GM19193 (cell line): ENCODE measurements at regions not wholly inside any gene's neighbourhood (a gene's known extent, or its start where the extent isn't known, plus 50 kb on each side); places are given as distances from the start of the nearest gene placed in this dataset.

Source experiments
- POLR2A ChIP-seq: IDR thresholded peaks from 4 replicates; pipeline ENCODE4 v1.6.1; 2011; ENCODE audit not compliant: insufficient read depth, insufficient read length; ENCODE audit errors: extremely low read depth

GRCh38 chr1:208511242-208511860 is 267.2 kb upstream of the PLXNA2 start:
- TF ChIP-seq POLR2A: no peak

DNA sequence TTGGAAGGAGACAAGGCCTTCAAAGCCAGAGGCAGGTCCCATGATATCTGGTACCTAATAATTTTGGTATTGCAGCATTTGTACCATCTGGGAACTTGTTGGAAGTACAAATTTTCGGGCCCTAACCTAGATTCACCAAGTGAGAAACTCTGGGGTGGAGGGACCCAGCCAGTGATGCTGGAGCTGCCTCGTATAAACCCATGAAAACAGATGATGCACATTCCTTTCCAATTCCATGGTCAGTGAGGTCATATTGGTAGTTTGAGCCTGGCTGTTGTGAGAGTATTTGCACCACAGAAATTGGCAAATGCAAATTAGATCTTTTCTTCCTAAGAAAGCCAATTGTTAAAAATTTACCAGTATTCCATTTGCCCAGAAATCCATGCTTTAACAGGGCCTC is 269.6 kb upstream of the PLXNA2 start:
- TF ChIP-seq POLR2A: no peak

GRCh38 chr1:208515129-208515528 is 270.9 kb upstream of the PLXNA2 start:
- no peak for TF ChIP-seq POLR2A

DNA sequence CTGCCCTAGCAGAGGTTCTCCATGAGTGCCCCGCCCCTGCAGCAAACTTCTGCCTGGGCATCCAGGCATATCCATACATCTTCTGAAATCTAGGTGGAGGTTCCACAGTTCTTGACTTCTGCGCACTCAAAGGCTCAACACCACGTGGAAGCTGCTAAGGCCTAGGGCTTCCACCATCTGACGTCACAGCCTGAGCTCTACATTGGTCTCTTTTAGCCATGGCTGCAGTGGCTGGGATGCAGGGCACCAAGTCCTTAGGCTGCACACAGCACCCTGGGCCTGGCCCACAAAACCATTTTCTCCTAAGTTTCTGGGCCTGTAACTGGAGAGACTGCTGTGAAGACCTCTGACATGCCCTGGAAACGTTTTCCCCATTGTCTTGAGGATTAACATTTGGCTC is 272.6 kb upstream of the PLXNA2 start:
- no peak for TF ChIP-seq POLR2A

GRCh38 chr1:208520438-208521099 is 276.4 kb upstream of the PLXNA2 start:
- no peak for TF ChIP-seq POLR2A

DNA sequence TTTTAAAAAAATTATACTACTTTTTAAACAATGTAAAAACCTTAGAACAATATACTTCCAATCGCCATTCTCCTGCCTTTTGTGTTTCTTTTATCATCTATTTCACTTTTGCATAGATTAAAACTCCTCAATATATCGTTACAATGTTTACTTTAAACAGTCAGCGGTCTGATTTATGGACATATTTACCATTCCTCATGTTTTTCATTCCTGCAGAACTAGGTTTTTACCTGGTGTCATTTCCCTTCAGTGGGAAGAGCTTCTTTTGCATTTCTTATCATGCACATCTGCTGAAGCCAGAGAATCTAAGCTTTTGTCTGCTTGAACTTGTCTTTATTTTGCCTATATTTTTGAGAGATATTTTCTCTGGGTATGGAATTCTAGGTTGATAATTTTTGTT is 277.4 kb upstream of the PLXNA2 start:
- TF ChIP-seq POLR2A: no peak

DNA sequence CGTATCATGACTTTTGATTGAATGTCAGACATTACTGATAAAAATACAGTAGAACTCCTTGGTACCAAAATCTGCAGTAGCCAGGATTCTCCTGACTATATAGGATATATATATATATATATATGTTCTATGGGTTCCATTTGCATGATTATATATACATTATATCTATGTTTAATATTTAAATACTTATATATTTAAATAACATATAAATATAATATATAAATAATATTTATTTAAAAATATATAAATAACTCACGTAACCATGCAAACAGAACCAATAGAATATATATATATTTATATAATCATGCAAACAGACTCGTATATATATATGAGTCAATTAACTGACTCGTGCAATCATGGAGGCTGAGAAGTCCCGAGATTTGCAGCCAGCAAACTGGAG is 278.8 kb upstream of the PLXNA2 start:
- TF ChIP-seq POLR2A: no peak

DNA sequence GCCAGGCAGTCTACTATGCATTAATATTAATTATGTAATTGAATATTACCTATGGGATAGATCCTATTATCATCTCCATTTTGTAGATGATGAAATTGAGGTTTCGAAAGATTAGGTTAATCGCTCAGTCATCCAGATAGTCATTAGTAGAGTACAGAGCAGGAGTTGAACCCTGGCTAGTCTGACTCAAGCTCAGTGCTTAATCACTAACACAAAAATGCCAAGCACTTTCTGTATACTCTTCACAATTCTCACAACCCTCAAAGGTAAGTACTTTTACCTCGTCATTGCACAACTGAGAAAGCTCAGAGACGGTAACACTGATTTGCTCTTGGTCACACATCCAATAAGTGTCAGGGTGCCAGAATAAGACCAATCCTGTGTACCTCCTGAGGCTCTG is 280.2 kb upstream of the PLXNA2 start:
- no peak for TF ChIP-seq POLR2A

GRCh38 chr1:208524925-208525324 is 280.7 kb upstream of the PLXNA2 start:
- TF ChIP-seq POLR2A: no peak

GRCh38 chr1:208525417-208525816 is 281.2 kb upstream of the PLXNA2 start:
- no peak for TF ChIP-seq POLR2A

GRCh38 chr1:208526613-208527125 is 282.5 kb upstream of the PLXNA2 start:
- no peak for TF ChIP-seq POLR2A

- no peak for TF ChIP-seq POLR2A
Measured at GRCh38 chr1:208527156-208527555, 283.0 kb upstream of the PLXNA2 start.

DNA sequence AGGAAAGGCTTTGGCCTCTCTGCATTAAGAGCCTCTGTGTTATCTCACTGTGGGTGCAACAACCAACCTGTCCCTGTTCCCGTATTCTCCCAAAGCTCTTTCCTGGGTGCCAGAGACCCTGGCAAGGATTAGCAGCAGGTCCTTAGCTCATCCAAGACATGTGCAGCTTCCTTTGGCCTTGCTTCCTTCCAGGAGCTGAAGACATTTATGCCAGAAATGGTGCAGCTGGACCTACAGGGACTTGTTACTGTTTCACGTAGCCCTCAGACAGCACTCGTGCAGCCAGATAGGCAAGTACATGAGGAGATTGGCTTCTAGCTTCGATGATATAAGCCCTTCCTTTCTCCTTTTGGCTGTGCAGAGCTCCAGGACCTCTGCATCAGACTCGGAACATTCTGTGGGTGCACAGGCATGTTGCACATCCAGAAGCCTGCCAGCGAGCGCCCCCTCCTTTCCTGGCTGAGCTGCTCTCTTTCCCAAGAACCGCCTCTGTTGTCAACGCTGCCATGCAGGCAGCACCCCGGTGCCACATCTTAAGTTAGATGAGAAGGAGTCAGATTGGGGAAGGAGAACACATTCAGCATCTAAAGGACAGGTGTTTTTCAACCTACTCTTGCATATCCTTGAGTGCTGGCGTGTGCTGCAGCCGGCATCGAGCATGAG is 284.5 kb upstream of the PLXNA2 start:
- TF ChIP-seq POLR2A: no peak

- no peak for TF ChIP-seq POLR2A
Measured at GRCh38 chr1:208531003-208531750, 287.0 kb upstream of the PLXNA2 start.
